ENCODE measurements at regions not wholly inside any gene's neighbourhood (a gene's known extent, or its start where the extent isn't known, plus 50 kb on each side); places are given as distances from the start of the nearest gene placed in this dataset.

DNA sequence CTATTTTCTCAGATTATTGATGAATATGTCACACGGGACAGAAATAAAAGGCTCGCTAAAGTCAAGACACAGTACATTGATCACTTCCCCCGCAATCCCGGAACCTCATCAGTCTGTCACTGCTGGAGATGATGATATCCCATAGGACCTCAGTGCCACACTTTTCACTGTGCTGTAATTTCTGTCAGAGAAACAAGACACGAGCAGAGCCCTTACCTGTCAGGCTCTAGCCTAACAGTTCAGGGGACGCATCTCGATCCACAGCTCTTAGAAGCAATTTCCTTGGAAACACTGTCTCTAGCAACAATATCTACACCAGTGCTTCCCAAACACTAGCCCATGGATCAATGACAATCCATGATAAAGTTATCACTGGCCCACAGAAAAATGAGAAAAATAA is 140.0 kb downstream of the GRIN2B start:
- DNase-seq (ENCODE audit: low read depth): no peak

DNA sequence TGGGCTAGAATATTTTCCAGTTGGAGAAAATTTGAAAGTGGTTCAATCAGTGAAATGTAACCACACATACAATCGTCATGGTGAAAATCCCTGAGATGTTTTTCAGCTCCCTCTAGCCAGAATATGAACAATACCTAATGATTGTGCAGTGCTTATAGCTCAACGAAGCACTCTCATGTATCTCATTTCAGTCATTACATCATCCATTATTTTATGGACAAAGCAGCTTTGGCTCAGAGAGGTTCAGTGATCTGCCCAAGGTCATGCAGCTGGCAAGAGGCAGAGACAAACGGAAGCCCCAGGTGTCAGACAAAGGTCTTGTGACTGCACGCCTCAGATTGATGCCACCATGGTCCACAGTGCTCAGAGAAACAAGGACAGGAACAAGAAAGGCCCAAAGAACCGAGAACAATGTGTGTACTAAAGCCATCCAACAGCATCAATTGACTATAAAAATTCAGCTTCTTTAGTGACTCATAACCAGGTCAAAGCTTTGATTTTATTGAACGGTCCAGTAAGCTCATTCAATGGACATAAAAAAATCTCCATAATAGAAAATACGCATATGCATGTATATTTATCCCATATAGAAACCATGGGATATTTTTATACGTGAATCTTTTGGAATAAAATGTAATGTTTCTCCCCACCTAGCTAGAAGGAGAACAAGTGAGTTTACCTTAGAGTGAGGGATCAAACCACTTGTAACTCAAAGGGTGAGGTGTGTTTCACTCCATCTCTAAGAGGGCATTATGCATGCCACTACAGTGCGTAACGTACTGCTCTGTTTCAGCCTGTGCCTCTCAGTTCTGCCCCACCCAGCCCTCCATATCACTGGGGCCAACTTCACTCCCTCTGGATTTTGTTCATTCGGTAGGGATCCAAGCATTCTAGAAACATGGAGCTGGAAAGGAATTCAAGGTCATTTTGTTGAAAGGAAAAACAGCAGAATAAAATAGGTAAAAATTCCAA is 141.8 kb downstream of the GRIN2B start:
- DNase-seq (ENCODE audit: low read depth): no peak

DNA sequence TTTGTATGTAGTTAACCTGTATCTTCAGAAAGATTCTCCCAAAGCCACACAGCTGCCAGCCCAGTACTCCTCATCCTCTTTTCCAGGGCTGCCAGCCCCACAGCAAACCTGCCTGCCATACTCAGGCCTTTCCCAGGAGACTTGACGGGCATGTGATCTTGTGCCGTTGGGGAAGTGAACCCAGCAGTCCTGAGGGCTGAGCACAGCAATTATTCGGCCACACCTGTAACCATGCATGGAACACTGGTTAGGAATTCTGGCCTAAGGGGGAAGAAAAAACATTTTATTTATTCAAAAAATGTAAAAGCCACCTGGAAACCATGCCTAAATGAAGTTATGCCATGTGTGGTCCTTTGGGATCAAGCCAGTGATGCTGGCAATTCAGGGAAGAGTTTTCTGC is 145.3 kb downstream of the GRIN2B start:
- no peak for DNase-seq (ENCODE audit: low read depth)

DNA sequence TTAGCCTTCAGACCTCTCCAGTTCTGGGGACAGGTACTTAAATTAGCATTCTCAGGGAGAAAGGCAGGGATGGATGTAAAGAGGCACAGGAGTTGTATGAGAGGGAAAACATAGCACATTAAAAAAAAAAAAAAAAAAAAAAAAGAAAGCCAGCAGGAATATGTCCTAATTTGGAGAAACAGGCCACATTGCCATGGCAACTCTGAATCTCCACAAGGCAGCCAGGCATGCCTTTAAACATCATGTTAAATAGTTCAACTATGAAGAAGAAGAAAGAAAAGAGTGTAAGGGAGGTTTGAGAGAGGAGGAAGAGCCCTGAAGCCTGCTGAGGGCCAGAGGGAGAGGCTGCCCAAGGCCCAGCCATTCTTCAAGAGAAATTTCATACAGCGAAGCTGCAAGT is 145.8 kb downstream of the GRIN2B start:
- DNase-seq (ENCODE audit: low read depth): no peak

- DNase-seq (ENCODE audit: low read depth): no peak
Observed at GRCh38 chr12:13834241-13834640, 147.2 kb downstream of the GRIN2B start.

- no peak for DNase-seq (ENCODE audit: low read depth)
Observed at GRCh38 chr12:13817131-13817530, 164.3 kb downstream of the GRIN2B start.

DNA sequence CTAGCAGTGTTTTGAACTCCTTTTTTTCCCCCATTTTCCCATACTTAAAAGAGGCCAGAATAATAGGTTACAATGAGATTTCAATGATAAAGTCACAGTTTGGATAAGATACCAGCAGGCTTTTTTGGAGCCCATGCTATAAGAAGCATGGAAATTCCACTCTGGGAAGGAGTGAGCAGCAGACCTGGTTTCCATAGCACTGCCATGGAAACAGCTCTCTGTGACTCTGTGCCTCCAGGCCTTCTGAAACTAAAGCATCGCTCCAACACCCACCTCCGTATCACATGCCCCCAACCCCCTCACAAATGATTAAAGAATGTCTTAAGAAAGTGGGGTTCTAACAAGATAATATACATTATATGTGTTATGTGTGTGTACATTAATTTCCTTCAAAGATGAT is 165.0 kb downstream of the GRIN2B start:
- no peak for DNase-seq (ENCODE audit: low read depth)

DNA sequence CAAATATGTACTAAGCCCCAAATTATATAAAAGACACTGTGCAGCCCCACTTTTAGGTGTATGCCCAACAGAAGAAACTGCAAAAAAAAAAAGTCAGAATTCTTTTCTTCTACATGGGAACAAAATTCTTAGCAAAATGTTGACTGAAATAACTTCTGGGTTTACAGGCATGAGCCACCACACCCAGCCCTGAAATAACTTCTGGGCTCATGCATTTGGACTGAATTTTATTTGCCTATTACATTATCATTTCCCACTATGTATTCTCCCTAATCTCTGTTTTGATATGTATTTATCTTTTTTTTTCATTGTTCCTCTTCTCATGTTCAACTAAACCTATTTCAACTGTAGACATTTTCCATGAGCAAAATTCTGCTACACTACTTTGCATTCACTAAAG is 169.2 kb downstream of the GRIN2B start:
- no peak for DNase-seq (ENCODE audit: low read depth)

DNA sequence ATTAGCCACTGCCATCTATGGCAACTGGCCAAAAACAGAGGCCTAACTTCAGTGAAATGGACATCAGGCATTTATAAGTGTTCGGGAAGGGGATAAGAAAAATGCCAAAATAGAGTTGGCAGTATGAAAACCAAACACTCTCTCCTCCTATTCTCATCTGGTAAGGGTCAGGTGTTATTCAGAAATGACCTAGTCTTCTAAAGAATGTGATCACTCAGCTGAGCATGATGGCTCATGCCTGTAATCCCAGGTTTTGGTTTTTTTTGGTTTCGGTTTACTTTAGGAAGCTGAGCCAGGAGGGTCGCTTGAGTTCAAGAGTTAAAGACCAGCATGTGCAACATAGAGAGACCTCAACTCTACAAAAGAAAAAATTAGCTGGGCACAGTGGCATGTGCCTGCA is 170.3 kb downstream of the GRIN2B start:
- DNase-seq (ENCODE audit: low read depth): no peak

DNA sequence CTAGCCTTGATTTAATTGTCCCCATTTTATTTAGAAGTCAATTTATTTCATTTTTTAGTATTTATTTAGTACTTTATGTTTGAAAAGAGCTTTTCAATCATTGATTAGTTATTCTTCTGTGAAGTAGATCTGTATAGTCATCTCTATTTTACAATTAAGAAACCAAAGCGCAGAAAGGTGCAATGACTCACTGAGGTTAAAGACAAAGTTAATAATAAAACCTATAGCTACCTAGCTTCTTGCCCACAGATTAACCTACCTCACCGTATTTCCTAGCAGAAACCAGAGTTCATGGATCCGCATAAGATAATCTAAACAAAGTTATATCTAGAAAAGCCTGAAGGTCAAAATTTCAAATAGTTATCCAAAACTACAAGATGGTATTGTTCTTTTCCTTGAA is 176.4 kb downstream of the GRIN2B start:
- DNase-seq (ENCODE audit: low read depth): no peak

GRCh38 chr12:13801543-13801942 is 179.9 kb downstream of the GRIN2B start:
- no peak for DNase-seq (ENCODE audit: low read depth)

- DNase-seq (ENCODE audit: low read depth): no peak
Observed at GRCh38 chr12:13799574-13799973, 181.8 kb downstream of the GRIN2B start.

DNA sequence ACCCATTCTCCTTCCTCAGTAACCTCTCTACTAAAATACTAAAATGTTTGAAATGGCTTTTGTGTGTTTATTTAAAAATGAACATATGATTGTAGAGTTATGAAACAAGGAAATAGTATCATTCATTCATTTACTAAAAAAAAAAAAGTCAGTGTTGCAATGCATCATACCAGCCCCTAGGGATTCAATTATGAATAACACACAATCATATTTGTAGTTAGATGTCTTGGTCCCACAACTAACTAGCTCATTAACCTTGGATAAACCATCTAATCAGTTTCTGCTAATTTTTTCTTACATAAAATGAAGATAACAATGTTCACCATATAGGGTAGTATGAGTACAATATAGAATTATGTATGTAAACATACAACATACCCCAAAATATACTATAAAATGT is 183.2 kb downstream of the GRIN2B start:
- DNase-seq (ENCODE audit: low read depth): no peak

DNA sequence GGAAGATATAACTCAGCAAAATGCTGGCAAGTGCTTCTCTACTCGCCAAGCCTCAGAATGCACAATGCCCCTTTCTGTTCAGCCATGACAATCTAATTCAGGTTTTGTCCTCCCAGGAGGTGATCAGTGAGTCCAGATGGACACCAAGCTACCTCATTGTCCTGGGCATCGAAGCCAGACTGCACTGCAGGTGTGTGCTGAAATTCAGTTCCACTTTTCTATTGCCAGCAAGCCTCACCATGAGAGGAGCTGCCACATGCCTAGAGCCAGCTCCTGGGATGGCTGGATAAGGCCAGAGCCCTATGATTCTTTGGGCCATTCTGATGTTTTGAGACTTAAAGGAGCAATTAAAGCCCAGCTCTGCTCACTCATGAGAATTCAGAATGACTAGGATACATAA is 186.7 kb downstream of the GRIN2B start:
- DNase-seq (ENCODE audit: low read depth): no peak

- DNase-seq (ENCODE audit: low read depth): no peak
Observed at GRCh38 chr12:13790317-13790716, 191.1 kb downstream of the GRIN2B start.

- no peak for DNase-seq (ENCODE audit: low read depth)
Observed at GRCh38 chr12:13788626-13789025, 192.8 kb downstream of the GRIN2B start.

DNA sequence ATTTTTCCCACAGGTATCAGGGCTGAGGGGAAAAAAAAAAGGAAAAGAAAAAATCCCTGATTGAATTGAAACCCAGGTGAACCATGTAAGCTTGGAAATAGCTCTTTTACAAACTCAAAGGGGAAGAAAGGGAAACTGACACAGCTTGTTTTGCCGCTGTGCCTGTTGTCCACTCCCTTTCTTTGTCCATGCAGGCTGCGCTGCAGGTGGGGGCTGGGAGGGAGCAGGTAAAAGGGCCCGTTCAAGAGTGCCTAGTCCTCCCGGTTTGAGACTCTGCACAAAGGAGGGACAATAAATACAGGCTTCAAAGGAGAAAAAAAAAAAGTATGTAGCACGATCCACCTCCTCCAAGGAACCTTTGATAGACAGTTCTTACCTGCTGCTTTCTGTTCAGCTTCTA is 194.8 kb downstream of the GRIN2B start:
- no peak for DNase-seq (ENCODE audit: low read depth)

DNA sequence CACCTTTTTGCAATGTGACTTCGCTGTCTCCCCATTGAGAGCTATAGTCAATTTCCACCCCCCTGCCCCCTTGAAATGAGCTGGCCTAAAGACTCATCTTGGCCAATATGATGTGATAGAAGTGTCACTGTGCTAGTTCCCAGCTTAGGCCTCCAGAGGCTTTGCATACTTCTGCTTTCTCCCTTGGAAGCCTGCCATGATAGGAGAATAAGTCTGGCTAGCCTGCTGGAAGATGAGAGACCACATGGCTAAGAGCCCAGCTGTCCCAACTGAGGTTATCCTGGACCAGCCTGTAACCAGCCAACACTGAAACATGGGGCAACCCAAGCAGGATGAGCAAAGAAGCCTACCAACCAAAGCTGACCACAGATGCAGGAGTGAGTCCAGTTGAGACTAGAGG is 196.9 kb downstream of the GRIN2B start:
- no peak for DNase-seq (ENCODE audit: low read depth)

- DNase-seq (ENCODE audit: low read depth): no peak
Observed at GRCh38 chr12:13780453-13780852, 200.9 kb downstream of the GRIN2B start.

GRCh38 chr12:13777374-13777773 is 204.0 kb downstream of the GRIN2B start:
- no peak for DNase-seq (ENCODE audit: low read depth)

DNA sequence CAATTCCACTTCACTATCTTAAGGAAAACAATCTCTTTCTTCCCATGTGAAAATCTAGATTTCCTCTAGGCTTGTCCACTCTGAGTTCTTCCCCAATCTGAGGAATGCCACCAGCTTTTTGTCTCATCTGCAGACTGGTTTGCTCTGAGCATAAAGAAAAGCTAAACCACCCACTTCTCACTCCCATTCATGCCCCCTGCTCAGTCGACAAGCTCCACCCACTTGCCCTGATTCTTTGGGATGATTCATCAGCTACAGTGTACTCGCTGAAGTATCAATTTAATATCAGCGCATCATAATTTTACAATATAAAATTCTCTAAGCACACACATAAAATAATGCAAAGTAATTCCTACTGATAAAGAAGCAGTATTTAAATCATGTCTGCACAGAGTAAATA is 209.1 kb downstream of the GRIN2B start:
- DNase-seq (ENCODE audit: low read depth): no peak

DNA sequence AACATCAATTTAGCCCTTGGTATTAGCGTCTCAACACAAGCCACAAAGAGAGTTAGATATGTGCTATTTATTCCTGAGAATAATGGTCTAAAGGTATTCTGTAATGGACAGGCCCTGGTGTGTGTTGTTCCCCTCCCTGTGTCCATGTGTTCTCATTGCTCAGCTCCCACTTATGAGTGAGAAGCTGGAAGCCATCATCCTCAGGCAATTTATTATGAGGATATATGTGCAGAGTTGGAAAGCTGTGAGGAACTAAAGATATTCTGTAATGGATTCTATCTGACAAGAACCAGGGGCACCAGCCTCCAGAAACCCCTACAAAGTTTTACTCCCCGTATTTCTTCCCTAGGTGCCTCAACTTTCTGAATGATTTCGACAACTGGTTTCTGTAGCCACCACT is 210.8 kb downstream of the GRIN2B start:
- DNase-seq (ENCODE audit: low read depth): no peak

DNA sequence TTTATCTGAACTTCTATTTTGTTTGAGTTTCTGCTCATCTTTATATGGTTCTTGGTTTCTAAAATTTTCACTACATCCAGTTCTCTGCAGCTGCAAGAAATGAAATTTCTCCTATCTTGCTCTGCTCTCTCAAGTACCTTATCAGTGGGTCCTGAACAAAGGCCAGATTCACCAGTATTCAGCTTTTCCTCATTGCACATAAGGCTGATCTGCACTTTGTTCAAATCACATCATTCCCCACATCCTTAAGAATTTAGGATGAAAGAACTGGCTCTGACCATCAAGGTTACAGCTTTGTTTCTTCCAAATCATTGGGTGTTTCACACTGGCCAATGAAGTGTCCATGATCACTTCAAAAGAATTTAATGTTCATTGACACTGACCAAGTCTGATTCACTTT is 211.4 kb downstream of the GRIN2B start:
- no peak for DNase-seq (ENCODE audit: low read depth)

- no peak for DNase-seq (ENCODE audit: low read depth)
Observed at GRCh38 chr12:13769273-13769672, 212.1 kb downstream of the GRIN2B start.

All from activated T-helper 9 cell treated with anti-CD3 and anti-CD28 coated beads, Interleukin-2, amount 50 U/mL, for 16 hours (primary cell).